ENCODE measurements at regions not wholly inside any gene's neighbourhood (a gene's known extent, or its start where the extent isn't known, plus 50 kb on each side); places are given as distances from the start of the nearest gene placed in this dataset.

- no peak for TF ChIP-seq CHD7 (IDR thresholded peaks at IDR 0.05; ENCODE audit: insufficient replicate concordance, low read length)
- no peak for TF ChIP-seq NRF1 (IDR thresholded peaks at IDR 0.05; ENCODE audit: low read depth, low read length)
- no peak for TF ChIP-seq KDM1A (IDR thresholded peaks at IDR 0.05; ENCODE audit: borderline replicate concordance, low read length)
- TF ChIP-seq RAD21 (IDR thresholded peaks at IDR 0.05 in 1 of 2, conservative IDR thresholded peaks at IDR 0.05 in 1 of 2; ENCODE audit: low read depth in 2 of 2, low read length in 2 of 2), result no peak
- TF ChIP-seq EZH2 (IDR thresholded peaks at IDR 0.05; ENCODE audit: low read depth, low read length, severe bottlenecking), result no peak
- TF ChIP-seq CHD1 (IDR thresholded peaks at IDR 0.05; ENCODE audit: low read depth, low read length), result no peak
Observed at GRCh38 chr2:240246173-240246820, 105.8 kb upstream of the OTOS start (continued).

Measured in H1 (cell line).